Memory B cell (primary cell): ENCODE measurements at regions not wholly inside any gene's neighbourhood (a gene's known extent, or its start where the extent isn't known, plus 50 kb on each side); places are given as distances from the start of the nearest gene placed in this dataset.
"Not testable (repeated sequence)": the region's sequence is repeated elsewhere in the genome, so short reads cannot be mapped to it uniquely, and the experiment has no call there.

Source experiments
- ATAC-seq: fragments of 150-1000 bp; cut with Tn5 transposase; 2 replicates; pipeline ENCODE4 v1.10.0; 2021; ENCODE audit warnings: low read depth, mild to moderate bottlenecking, moderate library complexity
- DNase-seq, 2 donors: peaks; one replicate each; pipeline ENCODE4 v3.0.0; 2022; ENCODE audit warnings: low spot score in 2 of 2
- H3K27ac Mint-ChIP-seq: one replicate; pipeline ENCODE4 v1.8.0; 2022; ENCODE audit warnings: mild to moderate bottlenecking, moderate library complexity, mixed read lengths
- H3K27me3 Mint-ChIP-seq: one replicate; pipeline ENCODE4 v1.8.0; 2022; ENCODE audit warnings: mixed read lengths
- H3K36me3 Mint-ChIP-seq: one replicate; pipeline ENCODE4 v1.8.0; 2022; ENCODE audit warnings: mild to moderate bottlenecking, mixed read lengths
- H3K4me1 Mint-ChIP-seq: one replicate; pipeline ENCODE4 v1.8.0; 2022; ENCODE audit warnings: mixed read lengths
- H3K4me3 Mint-ChIP-seq: one replicate; pipeline ENCODE4 v1.8.0; 2022; ENCODE audit warnings: mild to moderate bottlenecking, moderate library complexity, mixed read lengths
- H3K9me3 Mint-ChIP-seq: one replicate; pipeline ENCODE4 v1.8.0; 2022; ENCODE audit warnings: mixed read lengths

DNA sequence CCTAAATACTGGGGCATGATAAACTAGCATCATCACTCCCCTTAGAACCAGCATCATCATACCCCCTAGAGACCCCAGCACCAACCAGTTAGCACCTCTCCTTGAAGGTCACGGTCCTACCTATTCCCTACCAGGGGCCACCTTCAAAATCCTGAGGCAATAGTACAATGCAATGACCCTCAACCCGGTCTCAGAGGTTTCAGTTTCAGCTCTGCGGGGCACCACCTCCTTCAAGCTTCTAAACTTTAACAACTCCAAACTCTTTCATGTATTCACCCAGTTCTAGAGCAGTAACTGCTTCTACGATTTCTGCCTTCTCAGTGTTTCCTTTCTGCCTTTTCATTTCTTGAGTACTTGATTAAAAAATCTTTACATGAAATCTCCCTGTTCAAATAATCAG is 130.1 kb upstream of the EPB41L4A start:
- H3K4me1 Mint-ChIP-seq, result peaks cover 16% of the 10 kb centered on the region
- peak; percentile 39 for ATAC-seq
- peaks cover 2% of the 10 kb centered on the region for H3K9me3 Mint-ChIP-seq
- no peak for DNase-seq
- H3K36me3 Mint-ChIP-seq, result peaks cover 1% of the 10 kb centered on the region
- peak overlapping the region; percentile 24 for H3K27ac Mint-ChIP-seq
- H3K27me3 Mint-ChIP-seq, result no peaks in the 10 kb centered on the region
- H3K4me3 Mint-ChIP-seq, result peak overlapping the region; percentile 51

- no peaks in the 10 kb centered on the region for H3K36me3 Mint-ChIP-seq
- ATAC-seq (no peak), DNase-seq (no peak)
- no peaks in the 10 kb centered on the region for H3K27me3 Mint-ChIP-seq
- H3K27ac Mint-ChIP-seq, result peak overlapping the region; percentile 24
- peak overlapping the region; percentile 51 for H3K4me3 Mint-ChIP-seq
- H3K9me3 Mint-ChIP-seq, result no peaks in the 10 kb centered on the region
- peaks cover 16% of the 10 kb centered on the region for H3K4me1 Mint-ChIP-seq
Observed at GRCh38 chr5:112549605-112550166, 130.6 kb upstream of the EPB41L4A start.

GRCh38 chr5:112551419-112552032 is 132.4 kb upstream of the EPB41L4A start:
- H3K4me3 Mint-ChIP-seq, result no peak overlapping the region

DNA sequence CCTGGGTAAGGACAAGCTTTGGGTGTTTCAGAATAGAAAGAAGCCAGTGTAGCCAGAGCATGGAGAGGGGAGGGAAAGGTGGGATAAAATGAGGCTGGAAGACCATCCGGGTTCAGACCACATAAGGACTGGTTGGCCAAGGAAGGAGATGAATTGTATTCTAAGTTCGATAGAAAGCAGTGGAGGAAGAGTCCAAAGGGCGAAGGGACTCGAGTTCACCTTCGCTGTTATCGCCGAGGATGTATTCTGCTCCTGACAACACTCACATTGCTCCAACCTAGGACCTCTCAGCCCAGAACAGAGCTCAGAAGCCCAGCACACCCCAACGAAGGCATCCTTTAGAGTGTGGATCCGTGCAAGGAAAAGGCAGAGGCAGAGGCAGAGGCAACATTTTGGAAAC is 133.1 kb upstream of the EPB41L4A start:
- Mint-ChIP-seq H3K4me3 (no peak overlapping the region), H3K27ac (no peak overlapping the region), H3K36me3 (no peaks in the 10 kb centered on the region), H3K4me1 (peaks cover 16% of the 10 kb centered on the region), H3K27me3 (no peaks in the 10 kb centered on the region), H3K9me3 (no peaks in the 10 kb centered on the region)
- no peak for ATAC-seq
- no peak for DNase-seq

More at GRCh38 chr5:112551419-112552032, 132.4 kb upstream of the EPB41L4A start:
- peak; percentile 18 to 45 for DNase-seq
- peak; percentile 77 for ATAC-seq
- Mint-ChIP-seq H3K36me3 (no peaks in the 10 kb centered on the region), H3K27me3 (no peaks in the 10 kb centered on the region), H3K4me1 (peaks cover 16% of the 10 kb centered on the region), H3K9me3 (no peaks in the 10 kb centered on the region), H3K27ac (no peak overlapping the region)

DNA sequence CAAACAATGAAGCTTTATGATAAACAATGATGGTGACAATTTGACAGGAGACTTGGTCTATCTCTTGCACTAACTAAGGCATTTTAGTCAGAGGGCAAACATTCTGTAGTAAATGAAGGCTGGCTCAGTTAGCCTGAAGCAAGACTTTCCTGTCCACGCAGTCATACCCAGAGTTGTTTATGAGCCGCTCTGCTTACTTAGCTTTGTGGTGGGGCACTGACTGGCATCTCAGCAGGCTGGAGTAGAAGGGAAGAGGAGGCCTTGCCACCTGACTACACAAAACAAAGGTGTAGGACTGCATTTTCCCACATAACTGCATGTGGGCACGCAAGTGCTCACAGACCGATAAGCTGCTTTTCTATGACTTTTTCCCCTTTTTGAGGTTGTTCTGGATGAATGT is 133.7 kb upstream of the EPB41L4A start:
- Mint-ChIP-seq H3K4me1 (peaks cover 16% of the 10 kb centered on the region), H3K4me3 (no peak overlapping the region), H3K36me3 (no peaks in the 10 kb centered on the region), H3K27ac (no peak overlapping the region), H3K27me3 (no peaks in the 10 kb centered on the region), H3K9me3 (no peaks in the 10 kb centered on the region)
- ATAC-seq (no peak), DNase-seq (no peak)

- Mint-ChIP-seq H3K4me1 (peaks cover 8% of the 10 kb centered on the region), H3K27me3 (no peaks in the 10 kb centered on the region), H3K27ac (no peak overlapping the region), H3K9me3 (no peaks in the 10 kb centered on the region), H3K36me3 (no peaks in the 10 kb centered on the region), H3K4me3 (no peak overlapping the region)
- DNase-seq (no peak), ATAC-seq (no peak)
Observed at GRCh38 chr5:112554101-112554977, 135.3 kb upstream of the EPB41L4A start.

DNA sequence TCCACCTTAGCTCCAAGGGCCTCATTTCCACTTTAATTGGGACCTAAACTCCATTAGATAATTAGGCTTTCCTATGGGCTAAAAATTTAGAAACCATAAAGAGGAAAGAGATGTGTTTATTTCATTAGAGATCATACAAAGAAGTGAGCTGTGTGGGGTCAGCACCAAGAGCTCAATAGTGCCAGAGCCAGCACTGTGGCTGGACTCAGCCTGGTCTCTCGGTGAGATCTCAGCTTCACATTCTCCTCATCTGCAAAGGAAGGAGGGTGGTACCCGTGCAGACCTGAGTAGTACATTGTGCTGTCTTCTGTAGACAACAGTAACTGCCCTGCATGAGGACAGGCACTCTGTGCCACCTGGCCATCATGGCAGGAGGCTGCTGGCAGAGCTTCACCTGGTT is 136.1 kb upstream of the EPB41L4A start:
- DNase-seq, result no peak
- H3K9me3 Mint-ChIP-seq, result no peaks in the 10 kb centered on the region
- no peak overlapping the region for H3K4me3 Mint-ChIP-seq
- no peaks in the 10 kb centered on the region for H3K27me3 Mint-ChIP-seq
- ATAC-seq, result no peak
- H3K4me1 Mint-ChIP-seq, result peaks cover 4% of the 10 kb centered on the region
- H3K27ac Mint-ChIP-seq, result no peak overlapping the region
- no peaks in the 10 kb centered on the region for H3K36me3 Mint-ChIP-seq

GRCh38 chr5:112555691-112556090 is 136.6 kb upstream of the EPB41L4A start:
- Mint-ChIP-seq H3K36me3 (no peaks in the 10 kb centered on the region), H3K9me3 (no peaks in the 10 kb centered on the region), H3K27ac (no peak overlapping the region), H3K27me3 (peaks cover 1% of the 10 kb centered on the region), H3K4me3 (no peak overlapping the region), H3K4me1 (peaks cover 4% of the 10 kb centered on the region)
- no peak for DNase-seq
- no peak for ATAC-seq

DNA sequence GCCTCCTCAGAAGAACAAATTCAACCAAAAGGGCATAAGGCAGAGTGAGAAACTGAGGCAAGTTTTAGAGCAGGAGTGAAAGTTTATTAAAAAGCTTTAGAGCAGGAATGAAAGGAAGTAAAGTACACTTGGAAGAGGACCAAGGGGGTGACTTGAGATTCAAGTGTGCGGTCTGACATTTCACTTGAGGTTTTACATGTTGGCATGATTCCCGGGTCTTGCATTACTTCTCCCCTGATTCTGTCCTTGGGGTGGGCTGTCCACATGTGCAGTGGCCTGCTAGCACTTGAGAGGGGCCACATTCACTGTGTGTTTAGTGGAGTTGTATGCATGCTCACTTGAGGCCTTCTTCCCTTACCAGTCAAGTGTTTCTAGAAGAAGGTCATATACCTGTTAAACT is 140.4 kb upstream of the EPB41L4A start:
- H3K9me3 Mint-ChIP-seq, H3K4me3 Mint-ChIP-seq, H3K27ac Mint-ChIP-seq, ATAC-seq, H3K4me1 Mint-ChIP-seq, H3K36me3 Mint-ChIP-seq, H3K27me3 Mint-ChIP-seq, DNase-seq: not testable (repeated sequence)

DNA sequence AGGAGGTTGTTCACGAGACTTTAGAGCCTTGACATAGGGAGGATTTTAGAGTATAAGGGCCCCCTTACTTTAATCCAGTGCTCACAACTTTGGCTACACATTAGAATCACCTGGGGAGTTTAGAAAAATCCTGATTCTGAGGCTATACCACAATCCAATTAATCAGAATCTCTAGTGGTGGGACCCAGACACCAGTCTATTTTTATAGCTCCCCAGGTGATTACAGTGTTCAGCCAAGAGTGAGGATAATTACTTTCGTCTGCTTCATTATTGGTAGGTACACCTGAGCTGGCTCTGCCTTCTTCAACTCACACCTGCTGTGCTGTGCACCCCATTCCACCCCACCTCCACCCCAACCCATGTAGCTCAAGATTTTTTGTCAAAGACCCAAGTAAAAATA is 141.3 kb upstream of the EPB41L4A start:
- Mint-ChIP-seq H3K36me3 (peaks cover 12% of the 10 kb centered on the region), H3K27ac (no peak overlapping the region), H3K9me3 (peaks cover 16% of the 10 kb centered on the region), H3K4me1 (no peaks in the 10 kb centered on the region), H3K4me3 (no peak overlapping the region), H3K27me3 (peaks cover 3% of the 10 kb centered on the region)
- ATAC-seq (no peak), DNase-seq (no peak)

DNA sequence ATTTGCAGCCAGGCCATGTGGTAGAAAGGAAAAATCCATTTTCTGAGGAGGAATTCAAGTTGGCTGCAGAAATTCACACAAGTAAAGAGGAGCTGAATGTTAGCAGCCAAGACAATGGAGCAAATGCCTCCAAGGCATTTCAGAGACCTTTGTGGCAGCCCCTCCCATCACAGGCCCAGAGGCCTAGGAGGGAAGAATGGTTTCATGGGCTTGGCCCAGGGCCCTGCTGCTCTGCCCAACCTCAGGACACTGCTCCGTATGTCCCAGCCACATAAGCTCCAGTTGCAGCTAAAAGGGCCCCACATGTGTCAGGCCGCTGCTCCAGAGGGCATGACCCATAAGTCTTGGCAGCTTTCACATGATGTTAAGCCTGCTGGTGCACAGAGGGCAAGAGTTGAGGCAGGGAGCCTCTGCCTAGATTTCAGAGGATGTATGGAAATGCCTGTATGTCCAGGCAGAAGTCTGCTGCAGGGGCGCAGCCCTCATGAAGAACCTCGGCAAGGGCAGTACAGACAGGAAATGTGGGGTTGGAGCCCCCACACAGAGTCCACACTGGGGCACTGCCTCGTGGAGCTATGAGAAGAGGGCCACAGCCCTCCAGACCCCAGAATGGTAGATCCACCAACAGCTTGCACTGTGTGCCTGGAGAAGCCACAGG is 144.2 kb upstream of the EPB41L4A start:
- no peak overlapping the region for H3K4me3 Mint-ChIP-seq
- ATAC-seq, result no peak
- DNase-seq, result no peak
- H3K27me3 Mint-ChIP-seq, result peaks cover 6% of the 10 kb centered on the region
- H3K9me3 Mint-ChIP-seq, result peaks cover 17% of the 10 kb centered on the region
- H3K36me3 Mint-ChIP-seq, result peaks cover 12% of the 10 kb centered on the region
- no peak overlapping the region for H3K27ac Mint-ChIP-seq
- no peaks in the 10 kb centered on the region for H3K4me1 Mint-ChIP-seq

GRCh38 chr5:112566251-112566650 is 147.2 kb upstream of the EPB41L4A start:
- no peak overlapping the region for H3K27ac Mint-ChIP-seq
- ATAC-seq (no peak), DNase-seq (no peak)
- peaks cover 12% of the 10 kb centered on the region for H3K36me3 Mint-ChIP-seq
- no peak overlapping the region for H3K4me3 Mint-ChIP-seq
- peaks cover 6% of the 10 kb centered on the region for H3K27me3 Mint-ChIP-seq
- H3K4me1 Mint-ChIP-seq, result no peaks in the 10 kb centered on the region
- peaks cover 17% of the 10 kb centered on the region for H3K9me3 Mint-ChIP-seq

DNA sequence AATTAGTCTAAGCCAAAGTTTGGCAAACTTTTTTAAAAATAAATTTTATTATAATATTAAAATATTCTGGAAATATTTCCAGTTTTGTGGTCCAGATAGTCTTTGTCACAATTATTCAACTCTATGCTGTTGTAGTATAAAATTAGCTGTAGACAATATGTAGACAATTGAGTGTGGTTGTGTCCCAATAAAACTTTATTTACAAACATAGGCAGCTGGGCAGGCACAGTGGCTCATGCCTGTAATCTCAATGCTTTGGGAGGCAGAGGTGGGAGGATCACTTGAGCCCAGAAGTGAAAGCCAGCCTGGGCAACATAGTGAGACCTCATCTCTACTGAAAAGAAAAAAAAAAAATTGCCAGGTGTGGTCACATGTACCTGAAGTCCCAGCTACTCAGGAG is 150.5 kb upstream of the EPB41L4A start:
- DNase-seq, result no peak
- peaks cover 2% of the 10 kb centered on the region for H3K36me3 Mint-ChIP-seq
- H3K27me3 Mint-ChIP-seq, result peaks cover 16% of the 10 kb centered on the region
- H3K9me3 Mint-ChIP-seq, result peaks cover 7% of the 10 kb centered on the region
- no peak for ATAC-seq
- no peaks in the 10 kb centered on the region for H3K4me1 Mint-ChIP-seq
- no peak overlapping the region for H3K4me3 Mint-ChIP-seq
- no peak overlapping the region for H3K27ac Mint-ChIP-seq
